ENCODE measurements at regions not wholly inside any gene's neighbourhood (a gene's known extent, or its start where the extent isn't known, plus 50 kb on each side); places are given as distances from the start of the nearest gene placed in this dataset.

- no peaks in the 10 kb centered on the region for H3K23me2 ChIP-seq (ENCODE audit: insufficient read length, low read depth, low read length, poor library complexity, severe bottlenecking)
- Mint-ChIP-seq H3K27me3 (ENCODE audit: low read depth) (peaks cover 4% of the 10 kb centered on the region), H3K9me3 (peaks cover 68 to 76% of the 10 kb centered on the region in 2 experiments), H3K27ac (peak overlapping the region in 2 of 3 experiments; percentile 96 to 98; a peak in 6 of 7 replicates), H3K4me3 (peak overlapping the region; percentile 45 to 69; a peak in 4 of 5 replicates), H3K36me3 (ENCODE audit: insufficient read depth in 1 of 3, low read depth in 3 of 3) (peaks cover 0 to 6% (median 5%) of the 10 kb centered on the region in 3 experiments; a peak in 4 of 7 replicates), H3K4me1 (peaks cover 44 to 46% of the 10 kb centered on the region in 2 experiments)
- no peak overlapping the region for H3K4ac ChIP-seq (ENCODE audit: low read depth, low read length)
- H2BK5ac ChIP-seq (ENCODE audit: insufficient read length, low read length) = no peak overlapping the region
- no peak overlapping the region for H3K56ac ChIP-seq (ENCODE audit: insufficient read length, low read depth, low read length)
- no peak overlapping the region for H3T11ph ChIP-seq (ENCODE audit: low read length)
- peak; percentile 63 for DNase-seq
- peak overlapping the region; percentile 19 for H3K27ac ChIP-seq (ENCODE audit: insufficient read length, low read depth, low read length)
- H3K4me1 ChIP-seq (ENCODE audit: insufficient read depth, low read length) = peaks cover 4% of the 10 kb centered on the region; the same call in 1 of the 2 replicates
- no peak overlapping the region for H3K14ac ChIP-seq (ENCODE audit: insufficient read depth, low read length)
- no peak overlapping the region for H2BK12ac ChIP-seq (ENCODE audit: insufficient read length, low read depth, low read length)
- no peaks in the 10 kb centered on the region for H4K20me1 ChIP-seq (ENCODE audit: control insufficient read depth, insufficient read depth, insufficient read length)
- no peak overlapping the region for H2AFZ ChIP-seq (ENCODE audit: low read length)
- TF ChIP-seq, protein P1, sequence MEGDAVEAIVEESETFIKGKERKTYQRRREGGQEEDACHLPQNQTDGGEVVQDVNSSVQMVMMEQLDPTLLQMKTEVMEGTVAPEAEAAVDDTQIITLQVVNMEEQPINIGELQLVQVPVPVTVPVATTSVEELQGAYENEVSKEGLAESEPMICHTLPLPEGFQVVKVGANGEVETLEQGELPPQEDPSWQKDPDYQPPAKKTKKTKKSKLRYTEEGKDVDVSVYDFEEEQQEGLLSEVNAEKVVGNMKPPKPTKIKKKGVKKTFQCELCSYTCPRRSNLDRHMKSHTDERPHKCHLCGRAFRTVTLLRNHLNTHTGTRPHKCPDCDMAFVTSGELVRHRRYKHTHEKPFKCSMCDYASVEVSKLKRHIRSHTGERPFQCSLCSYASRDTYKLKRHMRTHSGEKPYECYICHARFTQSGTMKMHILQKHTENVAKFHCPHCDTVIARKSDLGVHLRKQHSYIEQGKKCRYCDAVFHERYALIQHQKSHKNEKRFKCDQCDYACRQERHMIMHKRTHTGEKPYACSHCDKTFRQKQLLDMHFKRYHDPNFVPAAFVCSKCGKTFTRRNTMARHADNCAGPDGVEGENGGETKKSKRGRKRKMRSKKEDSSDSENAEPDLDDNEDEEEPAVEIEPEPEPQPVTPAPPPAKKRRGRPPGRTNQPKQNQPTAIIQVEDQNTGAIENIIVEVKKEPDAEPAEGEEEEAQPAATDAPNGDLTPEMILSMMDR (conservative IDR thresholded peaks at IDR 0.05) = peak; percentile 19; the same call in 1 of the 3 replicates
- H2BK120ac ChIP-seq (ENCODE audit: low read depth, low read length, poor library complexity, severe bottlenecking) = no peak overlapping the region
- peak overlapping the region; percentile 41 for H3K4me2 ChIP-seq (ENCODE audit: insufficient read depth, insufficient read length, low read length)
- no peak overlapping the region for H3K23ac ChIP-seq (ENCODE audit: insufficient read length, low read depth, low read length)
- no peaks in the 10 kb centered on the region for H3K27me3 ChIP-seq (ENCODE audit: insufficient read depth, low read length)
- H2BK20ac ChIP-seq (ENCODE audit: low read depth, low read length, poor library complexity, severe bottlenecking) = no peak overlapping the region
- WGBS (ENCODE audit: extremely low coverage, insufficient read length, low lambda C conversion rate) = no CpG with 5 or more reads among the region's 10 CpGs
- no peaks in the 10 kb centered on the region for H3K79me1 ChIP-seq (ENCODE audit: insufficient read depth, low read depth, low read length, poor library complexity, severe bottlenecking)
- no peak overlapping the region for H4K8ac ChIP-seq (replicated peaks; ENCODE audit: insufficient read length, low read depth, low read length)
- H3K79me2 ChIP-seq (ENCODE audit: insufficient read depth, low read length) = no peaks in the 10 kb centered on the region
- H3K9me3 ChIP-seq (ENCODE audit: control insufficient read depth, low read depth, low read length) = no peaks in the 10 kb centered on the region
- H4K5ac ChIP-seq (ENCODE audit: insufficient read length, low read depth, low read length) = no peak overlapping the region
- no peak overlapping the region for H2AK5ac ChIP-seq (ENCODE audit: insufficient read length, low read length)
- no peak overlapping the region for H3K9ac ChIP-seq (ENCODE audit: extremely low read depth, insufficient read length, low read length)
- no peak overlapping the region for H4K91ac ChIP-seq (ENCODE audit: insufficient read length, low read depth, low read length)
- no peak overlapping the region for H3K18ac ChIP-seq (ENCODE audit: insufficient read length, low read depth, low read length)
- no peak overlapping the region for H2BK15ac ChIP-seq (ENCODE audit: low read depth, low read length)
Observed at GRCh38 chrX:39653691-39654090, 444.1 kb downstream of the BCOR start.

Data from H9 (cell line).